ENCODE measurements at regions not wholly inside any gene's neighbourhood (a gene's known extent, or its start where the extent isn't known, plus 50 kb on each side); places are given as distances from the start of the nearest gene placed in this dataset.
"Not testable (repeated sequence)": the region's sequence is repeated elsewhere in the genome, so short reads cannot be mapped to it uniquely, and the experiment has no call there.

DNA sequence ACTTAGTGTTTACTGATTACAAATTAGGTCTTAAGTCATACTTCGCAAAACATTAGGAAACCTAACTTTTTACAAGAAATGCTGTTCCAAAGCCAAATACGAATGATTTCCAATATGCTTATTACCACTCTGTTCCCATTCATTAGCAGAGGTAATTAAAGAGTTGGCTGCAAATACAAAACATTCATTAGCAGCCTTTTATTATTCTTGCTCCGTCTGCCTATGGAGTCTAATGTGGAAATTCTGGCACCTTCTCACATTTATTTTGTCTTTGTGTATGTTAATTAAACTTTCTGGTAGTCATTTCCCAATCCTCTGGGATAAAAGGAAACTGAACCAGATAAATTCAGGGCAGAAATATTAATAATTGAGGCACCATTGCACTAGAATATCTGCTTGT, 689.0 kb downstream of the PLOD2 start:
- no peaks in the 10 kb centered on the region for H3K27me3 ChIP-seq (replicated peaks; ENCODE audit: insufficient read depth, low read depth, low read length, poor library complexity)
- H3K27ac ChIP-seq (ENCODE audit: low read depth, low read length, poor library complexity, severe bottlenecking) = no peak overlapping the region
- intact Hi-C loops (cut with micrococcal nuclease; ENCODE audit: unreplicated experiment) = no loop called here
- TF ChIP-seq CTCF (conservative IDR thresholded peaks at IDR 0.05; ENCODE audit: low read depth, low read length) (no peak), EZH2 (IDR thresholded peaks at IDR 0.05; ENCODE audit: borderline replicate concordance, low read depth, low read length, poor library complexity, severe bottlenecking) (no peak)
- no peak for DNase-seq (ENCODE audit: low spot score)
- CTCF ChIA-PET = no interaction called here
- POLR2A ChIA-PET (ENCODE audit: low non-redundant PET) = no interaction called here
- no TSS peak for BruUV-seq (replicated peaks)
- H3K4me1 ChIP-seq (ENCODE audit: insufficient read depth, low read length, poor library complexity, severe bottlenecking) = no peaks in the 10 kb centered on the region
- H3K9me3 ChIP-seq (ENCODE audit: low read depth, low read length, poor library complexity, severe bottlenecking) = no peaks in the 10 kb centered on the region
- H3K36me3 ChIP-seq (ENCODE audit: insufficient read depth, low read length, poor library complexity, severe bottlenecking) = no peaks in the 10 kb centered on the region
- no peak overlapping the region for H3K4me3 ChIP-seq (ENCODE audit: low read depth, low read length, poor library complexity, severe bottlenecking)

DNA sequence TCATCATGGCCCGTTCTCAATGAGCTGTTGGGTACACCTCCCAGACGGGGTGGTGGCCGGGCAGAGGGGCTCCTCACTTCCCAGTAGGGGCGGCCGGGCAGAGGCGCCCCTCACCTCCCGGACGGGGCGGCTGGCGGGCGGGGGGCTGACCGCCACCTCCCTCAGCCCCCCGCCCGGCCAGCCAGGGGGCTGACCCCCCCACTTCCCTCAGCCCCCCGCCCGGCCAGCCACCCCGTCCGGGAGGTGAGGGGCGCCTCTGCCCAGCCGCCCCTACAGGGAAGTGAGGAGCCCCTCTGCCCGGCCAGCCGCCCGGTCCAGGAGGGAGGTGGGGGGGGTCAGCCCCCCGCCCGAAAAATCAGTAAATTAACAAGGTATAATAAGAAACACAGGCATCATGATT, 678.2 kb downstream of the PLOD2 start:
- BruUV-seq (replicated peaks); CTCF ChIA-PET; intact Hi-C loops (cut with micrococcal nuclease; ENCODE audit: unreplicated experiment); H3K27ac ChIP-seq (ENCODE audit: low read depth, low read length, poor library complexity, severe bottlenecking); POLR2A ChIA-PET (ENCODE audit: low non-redundant PET); H3K36me3 ChIP-seq (ENCODE audit: insufficient read depth, low read length, poor library complexity, severe bottlenecking); H3K4me1 ChIP-seq (ENCODE audit: insufficient read depth, low read length, poor library complexity, severe bottlenecking); H3K4me3 ChIP-seq (ENCODE audit: low read depth, low read length, poor library complexity, severe bottlenecking); DNase-seq (ENCODE audit: low spot score); H3K9me3 ChIP-seq (ENCODE audit: low read depth, low read length, poor library complexity, severe bottlenecking); H3K27me3 ChIP-seq (replicated peaks; ENCODE audit: insufficient read depth, low read depth, low read length, poor library complexity): not testable (repeated sequence)

DNA sequence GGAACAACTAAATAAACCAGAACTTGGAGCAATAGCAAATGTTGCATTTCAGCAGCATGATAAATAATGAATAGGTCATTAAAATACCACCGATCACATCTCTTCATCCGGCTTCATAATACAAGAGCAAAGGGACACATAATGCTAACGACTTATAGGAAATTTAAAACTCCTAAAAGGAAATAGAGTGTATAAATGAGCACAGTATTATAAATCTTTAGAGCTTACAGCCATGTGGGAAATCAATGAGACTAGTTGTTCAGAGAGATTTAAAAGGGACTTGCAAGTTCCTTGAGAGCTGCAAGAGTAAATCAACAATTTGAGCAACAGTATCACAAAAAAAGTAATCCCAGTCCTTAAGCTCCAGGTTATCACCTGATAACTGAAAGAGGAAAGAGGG, 677.0 kb downstream of the PLOD2 start:
- no TSS peak for BruUV-seq (replicated peaks)
- intact Hi-C loops (cut with micrococcal nuclease; ENCODE audit: unreplicated experiment) = no loop called here
- TF ChIP-seq EZH2 (IDR thresholded peaks at IDR 0.05; ENCODE audit: borderline replicate concordance, low read depth, low read length, poor library complexity, severe bottlenecking) = no peak
- no peak for TF ChIP-seq CTCF (conservative IDR thresholded peaks at IDR 0.05; ENCODE audit: low read depth, low read length)
- H3K27ac ChIP-seq (ENCODE audit: low read depth, low read length, poor library complexity, severe bottlenecking) = no peak overlapping the region
- H3K27me3 ChIP-seq (replicated peaks; ENCODE audit: insufficient read depth, low read depth, low read length, poor library complexity) = no peaks in the 10 kb centered on the region
- no peaks in the 10 kb centered on the region for H3K4me1 ChIP-seq (ENCODE audit: insufficient read depth, low read length, poor library complexity, severe bottlenecking)
- H3K4me3 ChIP-seq (ENCODE audit: low read depth, low read length, poor library complexity, severe bottlenecking) = no peak overlapping the region
- H3K36me3 ChIP-seq (ENCODE audit: insufficient read depth, low read length, poor library complexity, severe bottlenecking) = no peaks in the 10 kb centered on the region
- CTCF ChIA-PET = interaction anchor here (0.6 kb wide), 1 partner anchor 216 kb away, joined by 6 read pairs; no protein-coding TSS in a partner anchor
- POLR2A ChIA-PET (ENCODE audit: low non-redundant PET) = no interaction called here
- H3K9me3 ChIP-seq (ENCODE audit: low read depth, low read length, poor library complexity, severe bottlenecking) = no peaks in the 10 kb centered on the region
- peak; percentile 15 for DNase-seq (ENCODE audit: low spot score)

DNA sequence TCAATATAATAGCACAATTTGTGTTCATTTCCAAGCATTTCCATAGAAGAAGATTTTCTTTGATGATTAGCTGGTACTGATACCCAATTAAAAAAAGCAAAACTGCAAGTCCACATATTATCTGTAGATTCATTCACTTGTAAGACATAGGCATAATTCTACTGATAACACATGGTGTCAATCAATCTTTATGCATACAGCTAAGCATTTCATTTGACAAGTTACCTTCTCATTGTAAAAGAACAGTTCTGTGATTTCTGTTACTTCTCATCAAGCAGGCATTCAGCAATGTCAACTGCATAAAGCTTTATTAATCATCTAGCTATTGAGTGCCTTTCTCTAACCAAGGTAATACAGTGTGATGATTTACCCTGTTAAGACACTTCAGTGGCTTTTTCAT, 672.0 kb downstream of the PLOD2 start:
- CTCF ChIA-PET = no interaction called here

More for the DNA sequence above, 672.0 kb downstream of the PLOD2 start:
- H3K27me3 ChIP-seq (replicated peaks; ENCODE audit: insufficient read depth, low read depth, low read length, poor library complexity) = no peaks in the 10 kb centered on the region
- no peaks in the 10 kb centered on the region for H3K9me3 ChIP-seq (ENCODE audit: low read depth, low read length, poor library complexity, severe bottlenecking)
- H3K27ac ChIP-seq (ENCODE audit: low read depth, low read length, poor library complexity, severe bottlenecking) = no peak overlapping the region
- BruUV-seq (replicated peaks) = no TSS peak
- no peaks in the 10 kb centered on the region for H3K36me3 ChIP-seq (ENCODE audit: insufficient read depth, low read length, poor library complexity, severe bottlenecking)
- intact Hi-C loops (cut with micrococcal nuclease; ENCODE audit: unreplicated experiment) = no loop called here
- H3K4me1 ChIP-seq (ENCODE audit: insufficient read depth, low read length, poor library complexity, severe bottlenecking) = no peaks in the 10 kb centered on the region
- H3K4me3 ChIP-seq (ENCODE audit: low read depth, low read length, poor library complexity, severe bottlenecking) = no peak overlapping the region
- TF ChIP-seq CTCF (conservative IDR thresholded peaks at IDR 0.05; ENCODE audit: low read depth, low read length) (no peak), EZH2 (IDR thresholded peaks at IDR 0.05; ENCODE audit: borderline replicate concordance, low read depth, low read length, poor library complexity, severe bottlenecking) (no peak)
- no peak for DNase-seq (ENCODE audit: low spot score)
- POLR2A ChIA-PET (ENCODE audit: low non-redundant PET) = no interaction called here

Measured in A673 (cell line).